Hepatocyte (in vitro differentiated cells): ENCODE measurements at regions not wholly inside any gene's neighbourhood (a gene's known extent, or its start where the extent isn't known, plus 50 kb on each side); places are given as distances from the start of the nearest gene placed in this dataset.

Source experiments
- DNase-seq: peaks from one replicate; pipeline ENCODE4 v3.0.0-alpha.2; 2016; ENCODE audit warnings: low spot score
- H2AFZ ChIP-seq: fragments of 200-600 bp; sonication (generic); 2 replicates; pipeline ENCODE4 v1.6.0; 2016; ENCODE audit warnings: antibody characterized with exemption, mild to moderate bottlenecking
- H3K27ac ChIP-seq: fragments of 200-600 bp; sonication (generic); 2 replicates; pipeline ENCODE4 v1.5.1; 2016; ENCODE audit warnings: mild to moderate bottlenecking
- H3K27me3 ChIP-seq: fragments of 200-600 bp; sonication (generic); 2 replicates; pipeline ENCODE4 v1.6.1; 2016
- H3K36me3 ChIP-seq: fragments of 200-600 bp; sonication (generic); replicated peaks from 2 replicates; pipeline ENCODE4 v1.5.1; 2016; ENCODE audit warnings: low read depth; ENCODE audit not compliant: insufficient read depth
- H3K4me1 ChIP-seq: fragments of 200-600 bp; sonication (generic); 2 replicates; pipeline ENCODE4 v1.5.1; 2016; ENCODE audit warnings: mild to moderate bottlenecking, moderate library complexity; ENCODE audit not compliant: insufficient read depth
- H3K4me2 ChIP-seq: fragments of 200-600 bp; sonication (generic); 2 replicates; pipeline ENCODE4 v1.6.0; 2016
- H3K4me3 ChIP-seq: fragments of 200-600 bp; sonication (generic); 2 replicates; pipeline ENCODE4 v1.5.1; 2016; ENCODE audit warnings: mild to moderate bottlenecking
- H3K79me2 ChIP-seq: fragments of 200-600 bp; sonication (generic); 2 replicates; pipeline ENCODE4 v1.6.0; 2017; ENCODE audit warnings: mild to moderate bottlenecking
- H3K9me2 ChIP-seq: fragments of 200-600 bp; sonication (generic); replicated peaks from 2 replicates; pipeline ENCODE4 v1.6.0; 2017; ENCODE audit warnings: mild to moderate bottlenecking; ENCODE audit not compliant: insufficient read depth
- H3K9me3 ChIP-seq: fragments of 200-600 bp; sonication (generic); 2 replicates; pipeline ENCODE4 v1.5.1; 2016; ENCODE audit warnings: low read depth, mild to moderate bottlenecking
- H4K20me1 ChIP-seq: fragments of 200-600 bp; sonication (generic); 2 replicates; pipeline ENCODE4 v1.6.0; 2016; ENCODE audit warnings: mild to moderate bottlenecking; ENCODE audit not compliant: insufficient read depth, poor library complexity, severe bottlenecking
- CTCF ChIP-seq: fragments of 200-600 bp; sonication (generic); IDR thresholded peaks from 2 replicates; pipeline ENCODE4 v1.5.1; 2016; ENCODE audit warnings: antibody characterized with exemption, mild to moderate bottlenecking; ENCODE audit not compliant: poor library complexity
- EZH2 ChIP-seq: fragments of 200-600 bp; sonication (generic); IDR thresholded peaks from 2 replicates; pipeline ENCODE4 v1.6.1; 2016; ENCODE audit warnings: antibody characterized with exemption, mild to moderate bottlenecking, borderline replicate concordance
- EZH2phosphoT487 ChIP-seq: fragments of 200-600 bp; sonication (generic); IDR thresholded peaks from one replicate; pipeline ENCODE4 v1.6.1; 2018; ENCODE audit warnings: antibody characterized with exemption, mild to moderate bottlenecking, low read depth, moderate library complexity; ENCODE audit not compliant: unreplicated experiment, severe bottlenecking
- whole genome bisulfite sequencing: methylation state at CpG from one replicate; pipeline ENCODE4 v1.1.6; 2016; ENCODE audit warnings: low lambda C conversion rate; ENCODE audit errors: missing lambda C conversion rate; 5-methylcytosine and 5-hydroxymethylcytosine counted together

DNA sequence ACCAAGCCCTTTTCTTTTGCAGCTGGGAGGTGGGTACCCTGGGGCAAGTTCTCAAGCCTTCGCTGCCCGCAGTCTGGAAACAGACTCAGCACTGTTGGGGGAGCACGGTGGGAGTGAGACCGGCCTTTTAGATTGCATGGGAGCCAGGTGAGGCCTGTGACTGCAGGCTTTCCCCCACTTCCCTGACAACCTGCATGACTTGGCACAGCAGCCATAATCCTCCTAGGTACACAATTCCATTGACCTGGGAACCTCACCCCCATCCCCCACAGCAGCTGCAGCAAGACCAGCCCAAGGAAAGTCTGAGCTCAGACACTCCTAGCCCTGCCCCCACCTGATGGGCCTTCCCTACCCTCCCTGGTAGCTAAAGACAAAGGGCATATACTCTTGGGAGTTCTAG is 52.2 kb upstream of the CCDC80 start:
- H3K27me3 ChIP-seq: no peaks in the 10 kb centered on the region
- H3K79me2 ChIP-seq: no peaks in the 10 kb centered on the region
- no peak overlapping the region for H2AFZ ChIP-seq
- no peak overlapping the region for H3K4me2 ChIP-seq
- TF ChIP-seq EZH2: no peak
- TF ChIP-seq EZH2phosphoT487: no peak
- TF ChIP-seq CTCF: no peak
- 93% methylated on average over 4 of the region's 4 CpGs for WGBS
- H3K9me2 ChIP-seq: no peaks in the 10 kb centered on the region
- no peaks in the 10 kb centered on the region for H3K36me3 ChIP-seq
- no peak for DNase-seq
- peaks cover 11% of the 10 kb centered on the region for H3K4me1 ChIP-seq
- no peak overlapping the region for H3K4me3 ChIP-seq
- H3K9me3 ChIP-seq: no peaks in the 10 kb centered on the region
- no peak overlapping the region for H3K27ac ChIP-seq
- no peaks in the 10 kb centered on the region for H4K20me1 ChIP-seq
